GM18505 (cell line): ENCODE measurements at regions not wholly inside any gene's neighbourhood (a gene's known extent, or its start where the extent isn't known, plus 50 kb on each side); places are given as distances from the start of the nearest gene placed in this dataset.
"Not testable (repeated sequence)": the region's sequence is repeated elsewhere in the genome, so short reads cannot be mapped to it uniquely, and the experiment has no call there.

Experiments
- ATAC-seq: cut with Tn5 transposase; IDR thresholded peaks from one replicate; pipeline ENCODE4 v1.9.1; 2021; ENCODE audit not compliant: unreplicated experiment
- POLR2A ChIP-seq: IDR thresholded peaks from 4 replicates; pipeline ENCODE4 v1.6.1; 2011; ENCODE audit warnings: borderline replicate concordance; ENCODE audit not compliant: insufficient read depth, insufficient read length; ENCODE audit errors: extremely low read depth

GRCh38 chr13:44860454-44860853 is 128.8 kb downstream of the NUFIP1 start:
- no peak for TF ChIP-seq POLR2A
- ATAC-seq, result no peak

GRCh38 chr13:44857736-44858135 is 131.5 kb downstream of the NUFIP1 start:
- ATAC-seq, result no peak
- TF ChIP-seq POLR2A, result no peak

- TF ChIP-seq POLR2A, result no peak
- no peak for ATAC-seq
These were observed 132.2 kb downstream of the NUFIP1 start for GRCh38 chr13:44857061-44857460.

- no peak for TF ChIP-seq POLR2A
- ATAC-seq, result no peak
These were observed 133.4 kb downstream of the NUFIP1 start for GRCh38 chr13:44855860-44856259.

- no peak for TF ChIP-seq POLR2A
- no peak for ATAC-seq
These were observed 134.8 kb downstream of the NUFIP1 start for GRCh38 chr13:44854313-44855060.

GRCh38 chr13:44853641-44854040 is 135.6 kb downstream of the NUFIP1 start:
- ATAC-seq, result no peak
- no peak for TF ChIP-seq POLR2A

GRCh38 chr13:44848920-44849676 is 140.2 kb downstream of the NUFIP1 start:
- ATAC-seq, result no peak
- TF ChIP-seq POLR2A, result no peak

GRCh38 chr13:44845281-44846058 is 143.8 kb downstream of the NUFIP1 start:
- not testable (repeated sequence) for ATAC-seq

GRCh38 chr13:44844786-44845185 is 144.5 kb downstream of the NUFIP1 start:
- no peak for TF ChIP-seq POLR2A
- no peak for ATAC-seq

GRCh38 chr13:44843403-44843802 is 145.9 kb downstream of the NUFIP1 start:
- no peak for TF ChIP-seq POLR2A
- ATAC-seq, result no peak

- no peak for TF ChIP-seq POLR2A
- no peak for ATAC-seq
These were observed 147.1 kb downstream of the NUFIP1 start for GRCh38 chr13:44842158-44842557.

- no peak for ATAC-seq
These were observed 149.1 kb downstream of the NUFIP1 start for GRCh38 chr13:44840131-44840530.

GRCh38 chr13:44837250-44837649 is 152.0 kb downstream of the NUFIP1 start:
- TF ChIP-seq POLR2A, result no peak
- no peak for ATAC-seq

More at GRCh38 chr13:44840131-44840530, 149.1 kb downstream of the NUFIP1 start:
- no peak for TF ChIP-seq POLR2A

GRCh38 chr13:44834404-44834803 is 154.9 kb downstream of the NUFIP1 start:
- ATAC-seq, result no peak
- no peak for TF ChIP-seq POLR2A

GRCh38 chr13:44833626-44834025 is 155.6 kb downstream of the NUFIP1 start:
- no peak for ATAC-seq
- no peak for TF ChIP-seq POLR2A
